ENCODE measurements at regions not wholly inside any gene's neighbourhood (a gene's known extent, or its start where the extent isn't known, plus 50 kb on each side); places are given as distances from the start of the nearest gene placed in this dataset.

DNA sequence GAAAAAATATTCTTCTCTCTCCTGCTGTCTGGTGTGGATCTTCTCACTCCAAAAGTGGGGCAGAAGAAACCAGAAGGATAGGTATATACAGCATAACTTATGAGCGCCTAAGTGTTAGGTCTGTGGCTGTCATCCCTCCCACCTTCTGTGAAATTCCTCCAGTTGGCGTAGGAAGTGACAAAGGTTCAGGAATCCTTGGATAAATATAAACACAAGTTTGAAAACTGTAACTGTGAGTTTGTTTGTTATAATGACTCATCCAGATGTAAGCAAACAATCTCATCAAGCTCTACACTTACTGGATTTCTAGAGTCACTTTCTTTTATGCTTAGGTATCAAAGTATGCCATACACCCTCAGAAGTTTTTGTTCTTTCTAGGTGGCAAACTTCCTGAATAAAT is 405.2 kb downstream of the FAT4 start (continued):
- TF ChIP-seq, protein P1, sequence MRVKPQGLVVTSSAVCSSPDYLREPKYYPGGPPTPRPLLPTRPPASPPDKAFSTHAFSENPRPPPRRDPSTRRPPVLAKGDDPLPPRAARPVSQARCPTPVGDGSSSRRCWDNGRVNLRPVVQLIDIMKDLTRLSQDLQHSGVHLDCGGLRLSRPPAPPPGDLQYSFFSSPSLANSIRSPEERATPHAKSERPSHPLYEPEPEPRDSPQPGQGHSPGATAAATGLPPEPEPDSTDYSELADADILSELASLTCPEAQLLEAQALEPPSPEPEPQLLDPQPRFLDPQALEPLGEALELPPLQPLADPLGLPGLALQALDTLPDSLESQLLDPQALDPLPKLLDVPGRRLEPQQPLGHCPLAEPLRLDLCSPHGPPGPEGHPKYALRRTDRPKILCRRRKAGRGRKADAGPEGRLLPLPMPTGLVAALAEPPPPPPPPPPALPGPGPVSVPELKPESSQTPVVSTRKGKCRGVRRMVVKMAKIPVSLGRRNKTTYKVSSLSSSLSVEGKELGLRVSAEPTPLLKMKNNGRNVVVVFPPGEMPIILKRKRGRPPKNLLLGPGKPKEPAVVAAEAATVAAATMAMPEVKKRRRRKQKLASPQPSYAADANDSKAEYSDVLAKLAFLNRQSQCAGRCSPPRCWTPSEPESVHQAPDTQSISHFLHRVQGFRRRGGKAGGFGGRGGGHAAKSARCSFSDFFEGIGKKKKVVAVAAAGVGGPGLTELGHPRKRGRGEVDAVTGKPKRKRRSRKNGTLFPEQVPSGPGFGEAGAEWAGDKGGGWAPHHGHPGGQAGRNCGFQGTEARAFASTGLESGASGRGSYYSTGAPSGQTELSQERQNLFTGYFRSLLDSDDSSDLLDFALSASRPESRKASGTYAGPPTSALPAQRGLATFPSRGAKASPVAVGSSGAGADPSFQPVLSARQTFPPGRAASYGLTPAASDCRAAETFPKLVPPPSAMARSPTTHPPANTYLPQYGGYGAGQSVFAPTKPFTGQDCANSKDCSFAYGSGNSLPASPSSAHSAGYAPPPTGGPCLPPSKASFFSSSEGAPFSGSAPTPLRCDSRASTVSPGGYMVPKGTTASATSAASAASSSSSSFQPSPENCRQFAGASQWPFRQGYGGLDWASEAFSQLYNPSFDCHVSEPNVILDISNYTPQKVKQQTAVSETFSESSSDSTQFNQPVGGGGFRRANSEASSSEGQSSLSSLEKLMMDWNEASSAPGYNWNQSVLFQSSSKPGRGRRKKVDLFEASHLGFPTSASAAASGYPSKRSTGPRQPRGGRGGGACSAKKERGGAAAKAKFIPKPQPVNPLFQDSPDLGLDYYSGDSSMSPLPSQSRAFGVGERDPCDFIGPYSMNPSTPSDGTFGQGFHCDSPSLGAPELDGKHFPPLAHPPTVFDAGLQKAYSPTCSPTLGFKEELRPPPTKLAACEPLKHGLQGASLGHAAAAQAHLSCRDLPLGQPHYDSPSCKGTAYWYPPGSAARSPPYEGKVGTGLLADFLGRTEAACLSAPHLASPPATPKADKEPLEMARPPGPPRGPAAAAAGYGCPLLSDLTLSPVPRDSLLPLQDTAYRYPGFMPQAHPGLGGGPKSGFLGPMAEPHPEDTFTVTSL (CRISPR knock-in tag; IDR thresholded peaks at IDR 0.05; ENCODE audit: borderline replicate concordance), result peak; percentile 74; the same call in 1 of the 2 replicates
- TF ChIP-seq, protein P2, sequence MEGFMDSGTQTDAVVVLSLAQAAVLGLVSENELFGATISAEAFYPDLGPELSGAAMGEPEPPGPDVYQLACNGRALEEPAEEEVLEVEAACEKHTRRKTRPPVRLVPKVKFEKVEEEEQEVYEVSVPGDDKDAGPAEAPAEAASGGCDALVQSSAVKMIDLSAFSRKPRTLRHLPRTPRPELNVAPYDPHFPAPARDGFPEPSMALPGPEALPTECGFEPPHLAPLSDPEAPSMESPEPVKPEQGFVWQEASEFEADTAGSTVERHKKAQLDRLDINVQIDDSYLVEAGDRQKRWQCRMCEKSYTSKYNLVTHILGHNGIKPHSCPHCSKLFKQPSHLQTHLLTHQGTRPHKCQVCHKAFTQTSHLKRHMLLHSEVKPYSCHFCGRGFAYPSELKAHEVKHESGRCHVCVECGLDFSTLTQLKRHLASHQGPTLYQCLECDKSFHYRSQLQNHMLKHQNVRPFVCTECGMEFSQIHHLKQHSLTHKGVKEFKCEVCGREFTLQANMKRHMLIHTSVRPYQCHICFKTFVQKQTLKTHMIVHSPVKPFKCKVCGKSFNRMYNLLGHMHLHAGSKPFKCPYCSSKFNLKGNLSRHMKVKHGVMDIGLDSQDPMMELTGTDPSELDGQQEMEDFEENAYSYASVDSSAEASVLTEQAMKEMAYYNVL (CRISPR knock-in tag; IDR thresholded peaks at IDR 0.05; ENCODE audit: borderline replicate concordance), result no peak
- peak; percentile 53; the same call in 1 of the 2 replicates for TF ChIP-seq FOXA1 (IDR thresholded peaks at IDR 0.05)
- TF ChIP-seq FOXA1 (CRISPR knock-in tag; IDR thresholded peaks at IDR 0.05), result no peak
- TF ChIP-seq, protein P3, sequence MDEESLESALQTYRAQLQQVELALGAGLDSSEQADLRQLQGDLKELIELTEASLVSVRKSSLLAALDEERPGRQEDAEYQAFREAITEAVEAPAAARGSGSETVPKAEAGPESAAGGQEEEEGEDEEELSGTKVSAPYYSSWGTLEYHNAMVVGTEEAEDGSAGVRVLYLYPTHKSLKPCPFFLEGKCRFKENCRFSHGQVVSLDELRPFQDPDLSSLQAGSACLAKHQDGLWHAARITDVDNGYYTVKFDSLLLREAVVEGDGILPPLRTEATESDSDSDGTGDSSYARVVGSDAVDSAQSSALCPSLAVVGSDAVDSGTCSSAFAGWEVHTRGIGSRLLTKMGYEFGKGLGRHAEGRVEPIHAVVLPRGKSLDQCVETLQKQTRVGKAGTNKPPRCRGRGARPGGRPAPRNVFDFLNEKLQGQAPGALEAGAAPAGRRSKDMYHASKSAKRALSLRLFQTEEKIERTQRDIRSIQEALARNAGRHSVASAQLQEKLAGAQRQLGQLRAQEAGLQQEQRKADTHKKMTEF (CRISPR knock-in tag; IDR thresholded peaks at IDR 0.05), result peak; percentile 41; the same call in 1 of the 2 replicates
- TF ChIP-seq HMG20A (CRISPR knock-in tag; IDR thresholded peaks at IDR 0.05; ENCODE audit: borderline replicate concordance), result peak; percentile 57; the same call in 1 of the 2 replicates
